ENCODE measurements at regions not wholly inside any gene's neighbourhood (a gene's known extent, or its start where the extent isn't known, plus 50 kb on each side); places are given as distances from the start of the nearest gene placed in this dataset.

DNA sequence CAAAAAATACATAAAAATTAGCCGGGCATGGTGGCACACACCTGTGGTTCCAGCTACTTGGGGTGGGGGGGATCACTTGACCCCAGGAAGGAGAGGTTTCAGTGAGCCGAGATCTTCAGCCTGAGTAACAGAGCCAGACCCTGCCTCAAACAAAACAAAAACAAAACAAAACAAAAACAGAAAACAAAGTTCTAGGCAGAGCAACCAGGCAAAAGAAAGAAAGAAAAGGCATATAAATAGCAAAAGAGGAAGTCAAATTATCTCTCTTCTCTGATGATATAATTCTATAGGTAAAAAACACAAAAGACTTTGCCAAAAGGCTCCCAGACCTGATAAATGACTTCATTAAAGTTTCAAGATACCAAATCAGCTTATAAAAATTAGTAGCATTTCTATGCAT lies 446.9 kb downstream of the HAO1 start (continued):
- no peak for TF ChIP-seq TAF1 (IDR thresholded peaks at IDR 0.05; ENCODE audit: borderline replicate concordance, low read depth, low read length)

DNA sequence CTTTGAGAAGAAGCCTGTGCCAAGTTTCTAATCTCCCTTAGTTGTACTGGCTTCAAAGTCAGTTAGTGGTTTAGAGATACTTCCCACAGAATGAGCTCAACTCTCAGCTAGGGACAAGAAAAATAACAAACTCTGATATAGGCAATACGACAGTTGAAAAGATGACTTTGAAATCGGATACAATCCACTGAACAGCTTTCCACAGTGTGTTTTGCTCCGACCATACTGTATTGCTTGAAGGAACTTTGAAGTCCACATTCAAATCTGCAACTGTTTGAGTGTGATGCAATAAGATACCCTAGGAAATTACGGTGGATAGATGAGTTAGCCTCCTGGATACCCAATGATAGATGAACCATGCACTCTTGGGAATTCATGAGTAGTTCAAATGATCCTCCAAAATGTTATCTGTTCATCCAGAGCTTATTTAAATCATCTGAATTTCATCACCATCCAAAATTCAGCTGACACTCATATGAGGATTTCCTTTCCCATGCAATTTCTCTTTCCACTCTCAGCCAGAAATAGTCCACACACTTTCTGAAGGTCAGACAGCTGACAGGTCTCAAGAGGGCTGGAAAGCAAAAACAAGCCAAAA lies 443.8 kb downstream of the HAO1 start:
- Histone ChIP-seq H3K4me2 (no peak overlapping the region), H2AFZ (ENCODE audit: low read depth) (no peak overlapping the region), H3K79me2 (ENCODE audit: insufficient read depth) (no peaks in the 10 kb centered on the region), H3F3A (replicated peaks; ENCODE audit: insufficient read depth) (peaks cover 4% of the 10 kb centered on the region), H3K36me3 (replicated peaks in 1 of 2; ENCODE audit: control insufficient read depth in 1 of 2, insufficient read depth in 2 of 2, low read length in 1 of 2) (peaks cover 0 to 3% of the 10 kb centered on the region in 2 experiments), H3K27ac (ENCODE audit: low read depth in 2 of 2, low read length in 1 of 2) (no peak overlapping the region), H3K9me3 (no peaks in the 10 kb centered on the region), H3K9me2 (no peaks in the 10 kb centered on the region), H3K4me3 (ENCODE audit: low read depth in 2 of 2, low read length in 1 of 2) (no peak overlapping the region), H3K4me1 (ENCODE audit: control insufficient read depth in 1 of 2, insufficient read depth in 2 of 2, low read depth in 1 of 2, low read length in 1 of 2) (no peaks in the 10 kb centered on the region), H3K27me3 (ENCODE audit: insufficient read depth) (no peaks in the 10 kb centered on the region), H3K9ac (no peak overlapping the region), H4K20me1 (ENCODE audit: insufficient read depth) (no peaks in the 10 kb centered on the region)
- TF ChIP-seq EZH2phosphoT487 (IDR thresholded peaks at IDR 0.05; ENCODE audit: borderline replicate concordance, low read depth) (no peak), TEAD4 (IDR thresholded peaks at IDR 0.05; ENCODE audit: borderline replicate concordance, insufficient read depth) (no peak), MEF2A (IDR thresholded peaks at IDR 0.05; ENCODE audit: borderline replicate concordance, low read depth) (no peak), CHD2 (IDR thresholded peaks at IDR 0.05; ENCODE audit: low read length, partially characterized antibody) (no peak), SIN3A (IDR thresholded peaks at IDR 0.05; ENCODE audit: borderline replicate concordance, low read depth, low read length) (no peak), YY1 (IDR thresholded peaks at IDR 0.05; ENCODE audit: low read depth) (no peak), SMC3 (IDR thresholded peaks at IDR 0.05; ENCODE audit: low read depth, low read length) (no peak), RCOR1 (IDR thresholded peaks at IDR 0.05; ENCODE audit: low read length) (no peak), POLR2AphosphoS5 (IDR thresholded peaks at IDR 0.05; ENCODE audit: low read depth, low read length) (no peak), RFX5 (IDR thresholded peaks at IDR 0.05; ENCODE audit: low read length) (no peak), FOXM1 (IDR thresholded peaks at IDR 0.05; ENCODE audit: low read depth) (no peak), GABPA (IDR thresholded peaks at IDR 0.05; ENCODE audit: low read depth) (no peak)
- TF ChIP-seq, protein P1, sequence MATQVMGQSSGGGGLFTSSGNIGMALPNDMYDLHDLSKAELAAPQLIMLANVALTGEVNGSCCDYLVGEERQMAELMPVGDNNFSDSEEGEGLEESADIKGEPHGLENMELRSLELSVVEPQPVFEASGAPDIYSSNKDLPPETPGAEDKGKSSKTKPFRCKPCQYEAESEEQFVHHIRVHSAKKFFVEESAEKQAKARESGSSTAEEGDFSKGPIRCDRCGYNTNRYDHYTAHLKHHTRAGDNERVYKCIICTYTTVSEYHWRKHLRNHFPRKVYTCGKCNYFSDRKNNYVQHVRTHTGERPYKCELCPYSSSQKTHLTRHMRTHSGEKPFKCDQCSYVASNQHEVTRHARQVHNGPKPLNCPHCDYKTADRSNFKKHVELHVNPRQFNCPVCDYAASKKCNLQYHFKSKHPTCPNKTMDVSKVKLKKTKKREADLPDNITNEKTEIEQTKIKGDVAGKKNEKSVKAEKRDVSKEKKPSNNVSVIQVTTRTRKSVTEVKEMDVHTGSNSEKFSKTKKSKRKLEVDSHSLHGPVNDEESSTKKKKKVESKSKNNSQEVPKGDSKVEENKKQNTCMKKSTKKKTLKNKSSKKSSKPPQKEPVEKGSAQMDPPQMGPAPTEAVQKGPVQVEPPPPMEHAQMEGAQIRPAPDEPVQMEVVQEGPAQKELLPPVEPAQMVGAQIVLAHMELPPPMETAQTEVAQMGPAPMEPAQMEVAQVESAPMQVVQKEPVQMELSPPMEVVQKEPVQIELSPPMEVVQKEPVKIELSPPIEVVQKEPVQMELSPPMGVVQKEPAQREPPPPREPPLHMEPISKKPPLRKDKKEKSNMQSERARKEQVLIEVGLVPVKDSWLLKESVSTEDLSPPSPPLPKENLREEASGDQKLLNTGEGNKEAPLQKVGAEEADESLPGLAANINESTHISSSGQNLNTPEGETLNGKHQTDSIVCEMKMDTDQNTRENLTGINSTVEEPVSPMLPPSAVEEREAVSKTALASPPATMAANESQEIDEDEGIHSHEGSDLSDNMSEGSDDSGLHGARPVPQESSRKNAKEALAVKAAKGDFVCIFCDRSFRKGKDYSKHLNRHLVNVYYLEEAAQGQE (IDR thresholded peaks at IDR 0.05; ENCODE audit: low read depth, low read length): no peak
- CTCF ChIA-PET: no interaction called here
- 29% methylated on average over 4 of the region's 4 CpGs for WGBS (ENCODE audit: low lambda C conversion rate)
- POLR2A ChIA-PET: no interaction called here
- DNase-seq: no peak
